IMR-90 (cell line): ENCODE measurements at regions not wholly inside any gene's neighbourhood (a gene's known extent, or its start where the extent isn't known, plus 50 kb on each side); places are given as distances from the start of the nearest gene placed in this dataset.

Experiments
- ATAC-seq: fragments of 200-7000 bp; cut with Tn5 transposase; 2 replicates; pipeline ENCODE4 v1.9.1; 2020; ENCODE audit warnings: low read depth, mild to moderate bottlenecking, moderate library complexity
- BruUV-seq: library from RNA; stranded (reverse); fragments of 400-500 nt; replicated peaks from 2 replicates; lab custom pipeline; 2021; lab: Mats Ljungman, UMichigan
- CTCF ChIA-PET: fragments of 300-600 bp; formaldehyde crosslinking; extraction: SDS; loops from one replicate; lab custom pipeline; 2021; ENCODE audit warnings: antibody characterized with exemption; lab: Yijun Ruan, JAX
- POLR2A ChIA-PET: fragments of 300-600 bp; sonication (Branson Sonifier 250); formaldehyde crosslinking; loops from one replicate; lab custom pipeline; 2022; ENCODE audit warnings: antibody characterized with exemption; ENCODE audit not compliant: unreplicated experiment; lab: Charles Lee
- DNase-seq: peaks from one replicate; pipeline ENCODE4 v3.0.0; 2013
- H2AFZ ChIP-seq: replicated peaks from 2 replicates; pipeline ENCODE3; 2013; ENCODE audit warnings: low read length, mild to moderate bottlenecking; ENCODE audit not compliant: poor library complexity
- H2AK5ac ChIP-seq: 2 replicates; pipeline ENCODE4 v1.6.1; 2013; ENCODE audit warnings: low read depth, low read length, inconsistent platforms
- H2AK9ac ChIP-seq: replicated peaks from 2 replicates; pipeline ENCODE3; 2013; ENCODE audit warnings: mild to moderate bottlenecking, low read depth, low read length, moderate library complexity; ENCODE audit not compliant: poor library complexity
- H2BK120ac ChIP-seq: 2 replicates; pipeline ENCODE4 v1.6.1; 2013; ENCODE audit warnings: low read depth, low read length, inconsistent platforms
- H2BK15ac ChIP-seq: 3 replicates; pipeline ENCODE4 v1.6.1; 2013; ENCODE audit warnings: low read depth, low read length, inconsistent platforms
- H2BK20ac ChIP-seq: 2 replicates; pipeline ENCODE4 v1.6.1; 2013; ENCODE audit warnings: low read depth, mild to moderate bottlenecking, inconsistent platforms, low read length, moderate library complexity
- H2BK5ac ChIP-seq: 2 replicates; pipeline ENCODE4 v1.6.1; 2013; ENCODE audit warnings: mild to moderate bottlenecking, low read depth, low read length, inconsistent platforms; ENCODE audit not compliant: poor library complexity, severe bottlenecking
- H3K14ac ChIP-seq: replicated peaks from 2 replicates; pipeline ENCODE4 v1.6.1; 2013; ENCODE audit warnings: low read depth, low read length, inconsistent platforms
- H3K18ac ChIP-seq: 2 replicates; pipeline ENCODE4 v1.6.1; 2013; ENCODE audit warnings: low read depth, low read length, control low read depth
- H3K23ac ChIP-seq: 2 replicates; pipeline ENCODE4 v1.6.1; 2013; ENCODE audit warnings: low read depth, low read length, inconsistent platforms
- H3K27ac ChIP-seq: 2 replicates; pipeline ENCODE4 v1.5.1; 2013; ENCODE audit warnings: mild to moderate bottlenecking, control low read depth, low read length; ENCODE audit not compliant: insufficient read depth
- H3K27me3 ChIP-seq: 2 replicates; pipeline ENCODE4 v1.6.1; 2013; ENCODE audit warnings: low read length; ENCODE audit not compliant: control insufficient read depth, insufficient read depth
- H3K36me3 ChIP-seq: 2 replicates; pipeline ENCODE4 v1.6.1; 2013; ENCODE audit warnings: low read length, mixed read lengths; ENCODE audit not compliant: control insufficient read depth, insufficient read depth
- H3K4ac ChIP-seq: 2 replicates; pipeline ENCODE4 v1.6.1; 2013; ENCODE audit warnings: low read depth, low read length, inconsistent platforms
- H3K4me1 ChIP-seq: 2 replicates; pipeline ENCODE4 v1.6.1; 2013; ENCODE audit warnings: low read length, mixed read lengths; ENCODE audit not compliant: control insufficient read depth, insufficient read depth
- H3K4me2 ChIP-seq: 2 replicates; pipeline ENCODE4 v1.6.1; 2013; ENCODE audit warnings: low read depth, mild to moderate bottlenecking, control low read depth, low read length, moderate library complexity
- H3K4me3 ChIP-seq: 2 replicates; pipeline ENCODE4 v1.5.1; 2013; ENCODE audit warnings: low read depth, mild to moderate bottlenecking, control low read depth, low read length, moderate library complexity; ENCODE audit not compliant: insufficient read depth
- H3K56ac ChIP-seq: 2 replicates; pipeline ENCODE4 v1.6.1; 2013; ENCODE audit warnings: low read length, inconsistent platforms; ENCODE audit not compliant: insufficient read depth; ENCODE audit errors: extremely low read depth
- H3K79me1 ChIP-seq, 2 experiments: 2 replicates each; pipeline ENCODE4 v1.6.1; 2013; ENCODE audit warnings: low read length in 2 of 2, inconsistent platforms in 1 of 2, low read depth in 1 of 2
- H3K9ac ChIP-seq: 2 replicates; pipeline ENCODE4 v1.6.1; 2013; ENCODE audit warnings: low read depth, low read length, control low read depth
- H3K9me1 ChIP-seq: 2 replicates; pipeline ENCODE4 v1.6.1; 2013; ENCODE audit warnings: low read length, inconsistent platforms; ENCODE audit not compliant: insufficient read depth
- H3K9me3 ChIP-seq: 2 replicates; pipeline ENCODE4 v1.6.1; 2013; ENCODE audit warnings: low read length; ENCODE audit not compliant: control insufficient read depth, insufficient read depth
- H4K20me1 ChIP-seq: 2 replicates; pipeline ENCODE4 v1.6.1; 2013; ENCODE audit warnings: low read length, inconsistent platforms; ENCODE audit not compliant: insufficient read depth
- H4K5ac ChIP-seq: 2 replicates; pipeline ENCODE4 v1.6.1; 2013; ENCODE audit warnings: mild to moderate bottlenecking, low read depth, low read length, control low read depth
- H4K8ac ChIP-seq, 2 experiments: 2 replicates each; pipeline ENCODE4 v1.6.1; 2013; ENCODE audit warnings: low read depth in 2 of 2, low read length in 2 of 2, control low read depth in 1 of 2, inconsistent platforms in 1 of 2
- H4K91ac ChIP-seq: 2 replicates; pipeline ENCODE4 v1.6.1; 2013; ENCODE audit warnings: low read depth, low read length, inconsistent platforms; ENCODE audit not compliant: insufficient read depth
- BHLHE40 ChIP-seq: fragments of 150-350 bp; IDR thresholded peaks from 2 replicates; pipeline ENCODE4 v1.6.1; 2016; ENCODE audit warnings: mild to moderate bottlenecking, low read depth, low read length
- CHD1 ChIP-seq: IDR thresholded peaks from 2 replicates; pipeline ENCODE4 v1.6.1; 2012; ENCODE audit warnings: low read depth, low read length, improper control_type of control experiment
- ELK1 ChIP-seq: fragments of 150-350 bp; IDR thresholded peaks from 2 replicates; pipeline ENCODE4 v1.6.1; 2016; ENCODE audit warnings: low read depth, mild to moderate bottlenecking, low read length, moderate library complexity, borderline replicate concordance
- MAZ ChIP-seq: IDR thresholded peaks from 2 replicates; pipeline ENCODE4 v1.6.1; 2012; ENCODE audit warnings: low read depth, mild to moderate bottlenecking, low read length, improper control_type of control experiment, moderate library complexity, borderline replicate concordance
- MXI1 ChIP-seq: IDR thresholded peaks from 2 replicates; pipeline ENCODE4 v1.6.1; 2012; ENCODE audit warnings: low read depth, mild to moderate bottlenecking, low read length, moderate library complexity, borderline replicate concordance
- RCOR1 ChIP-seq: IDR thresholded peaks from 2 replicates; pipeline ENCODE4 v1.6.1; 2012; ENCODE audit warnings: mild to moderate bottlenecking, low read length, improper control_type of control experiment; ENCODE audit not compliant: insufficient replicate concordance
- RFX5 ChIP-seq: IDR thresholded peaks from 2 replicates; pipeline ENCODE4 v1.8.0; 2012; ENCODE audit warnings: low read depth, mild to moderate bottlenecking, low read length, moderate library complexity
- SMC3 ChIP-seq: fragments of 150-350 bp; IDR thresholded peaks from 2 replicates; pipeline ENCODE4 v1.6.1; 2016; ENCODE audit warnings: low read depth, mild to moderate bottlenecking, antibody characterized with exemption, low read length, moderate library complexity
- USF2 ChIP-seq: fragments of 150-350 bp; IDR thresholded peaks from 2 replicates; pipeline ENCODE4 v1.6.1; 2017; ENCODE audit warnings: mild to moderate bottlenecking, antibody characterized with exemption, low read length, low read depth
- WGBS, 2 experiments: methylation state at CpG; one replicate each; pipeline versions ENCODE4 v1.1.5 to v1.1.7; 2013; ENCODE audit warnings: missing lambda C conversion rate in 2 of 2; ENCODE audit not compliant: insufficient read length in 1 of 2; ENCODE audit errors: extremely low coverage in 2 of 2; 5-methylcytosine and 5-hydroxymethylcytosine counted together
- dilution Hi-C: fragments of 300-500 bp; cut with HindIII; formaldehyde crosslinking; loops from one replicate; pipeline ENCODE4 v1.14.3; 2018; ENCODE audit warnings: low sequenced_read_pairs; ENCODE audit not compliant: unreplicated experiment
- in situ Hi-C: fragments of 300-500 bp; cut with MboI; formaldehyde crosslinking; loops from 3 replicates; pipeline ENCODE4 v1.14.3; 2019; ENCODE audit warnings: low sequenced_read_pairs, inconsistent platforms, mixed read lengths
- intact Hi-C: fragments of 100-400 bp; cut with micrococcal nuclease; formaldehyde crosslinking; loops from 2 replicates; pipeline ENCODE4 v1.10.0; 2022

GRCh38 chr12:42707312-42708226 is 118.0 kb upstream of the PRICKLE1 start (continued):
- TF ChIP-seq RFX5, result no peak

- no peaks in the 10 kb centered on the region for H3K36me3 ChIP-seq
- POLR2A ChIA-PET, result no interaction called here
- H3K4me1 ChIP-seq, result peaks cover 2% of the 10 kb centered on the region; the same call in 1 of the 2 replicates
- in situ Hi-C loops (no loop called here), dilution Hi-C loops (no loop called here), intact Hi-C loops (loop anchor here (10.0 kb wide), 1 partner anchor 628 kb away; no protein-coding TSS in a partner anchor)
- H3K18ac ChIP-seq, result 0 out of 2 replicates have a peak overlapping the region, but pooled peaks have one; percentile 18
- no peaks in the 10 kb centered on the region for H3K9me1 ChIP-seq
- no peak overlapping the region for H3K4me2 ChIP-seq
- H2BK5ac ChIP-seq, result peak overlapping the region; percentile 27
- no peak for ATAC-seq
- no peak overlapping the region for H2AK5ac ChIP-seq
- H3K56ac ChIP-seq, result no peak overlapping the region
- peak overlapping the region; percentile 29; the same call in 1 of the 2 replicates for H3K27ac ChIP-seq
- no peak overlapping the region for H2BK15ac ChIP-seq
- no peak overlapping the region for H4K91ac ChIP-seq
- no peak overlapping the region for H4K8ac ChIP-seq
- no peak overlapping the region for H3K23ac ChIP-seq
- H3K4me3 ChIP-seq, result no peak overlapping the region
- H2AK9ac ChIP-seq, result no peak overlapping the region
- H2BK120ac ChIP-seq, result no peak overlapping the region
- BruUV-seq, result no TSS peak
- H3K14ac ChIP-seq, result 0 out of 2 replicates have a peak overlapping the region, but pooled peaks have one; percentile 5
- no peak for DNase-seq
- no peak overlapping the region for H2AFZ ChIP-seq
- CTCF ChIA-PET, result interaction anchor here (1.4 kb wide), 1 partner anchor 576 kb away, joined by 5 read pairs; no protein-coding TSS in a partner anchor
- no peaks in the 10 kb centered on the region for H3K9me3 ChIP-seq
- no peak overlapping the region; the same call in 1 of the 2 replicates for H3K4ac ChIP-seq
- no peaks in the 10 kb centered on the region for H3K79me1 ChIP-seq
- no peak overlapping the region for H4K5ac ChIP-seq
- no peak overlapping the region for H2BK20ac ChIP-seq
- TF ChIP-seq MXI1 (no peak), ELK1 (no peak), MAZ (no peak), USF2 (no peak), BHLHE40 (no peak), CHD1 (no peak), RCOR1 (no peak), SMC3 (no peak)
- no peak overlapping the region for H3K9ac ChIP-seq
- no peaks in the 10 kb centered on the region for H3K27me3 ChIP-seq
- WGBS, 2 experiments, result no CpG with 5 or more reads among the region's 1 CpG
- no peaks in the 10 kb centered on the region for H4K20me1 ChIP-seq
Measured at GRCh38 chr12:42706321-42706720, 116.8 kb upstream of the PRICKLE1 start.
